OCI-LY3 (cell line): ENCODE measurements at regions not wholly inside any gene's neighbourhood (a gene's known extent, or its start where the extent isn't known, plus 50 kb on each side); places are given as distances from the start of the nearest gene placed in this dataset.

ENCODE experiments used
- EZH2phosphoT487 ChIP-seq: fragments of 200-600 bp; shearing (Covaris generic); IDR thresholded peaks from 2 replicates; pipeline ENCODE4 v1.6.1; 2018; ENCODE audit warnings: antibody characterized with exemption, mixed run types, low read depth
- TF ChIP-seq, protein P1 (sequence below): fragments of 200-600, 300-600 bp; sonication (generic); IDR thresholded peaks from 2 replicates; pipeline ENCODE4 v1.5.1; 2014; ENCODE audit warnings: antibody characterized with exemption, low read length, low read depth

DNA sequence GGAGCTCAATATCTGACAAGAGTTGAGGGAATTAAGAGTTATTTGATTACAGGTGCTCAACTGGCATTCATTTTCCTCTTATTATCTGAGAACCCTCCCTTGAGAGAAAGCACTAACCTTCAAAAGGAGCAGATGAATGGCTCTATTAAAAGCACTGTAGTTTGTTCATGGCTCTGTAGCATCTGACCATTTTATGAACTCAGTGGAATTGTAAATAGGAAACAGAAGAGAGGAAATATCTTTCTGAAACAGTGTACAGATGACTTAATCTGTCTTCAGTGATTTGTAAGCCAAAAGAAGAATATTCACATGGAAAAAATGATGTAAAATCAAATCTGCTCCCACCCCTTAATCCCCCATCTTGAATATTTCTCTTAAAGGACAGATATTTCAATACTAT, 810.4 kb upstream of the GRAMD2B start:
- TF ChIP-seq, protein P1, sequence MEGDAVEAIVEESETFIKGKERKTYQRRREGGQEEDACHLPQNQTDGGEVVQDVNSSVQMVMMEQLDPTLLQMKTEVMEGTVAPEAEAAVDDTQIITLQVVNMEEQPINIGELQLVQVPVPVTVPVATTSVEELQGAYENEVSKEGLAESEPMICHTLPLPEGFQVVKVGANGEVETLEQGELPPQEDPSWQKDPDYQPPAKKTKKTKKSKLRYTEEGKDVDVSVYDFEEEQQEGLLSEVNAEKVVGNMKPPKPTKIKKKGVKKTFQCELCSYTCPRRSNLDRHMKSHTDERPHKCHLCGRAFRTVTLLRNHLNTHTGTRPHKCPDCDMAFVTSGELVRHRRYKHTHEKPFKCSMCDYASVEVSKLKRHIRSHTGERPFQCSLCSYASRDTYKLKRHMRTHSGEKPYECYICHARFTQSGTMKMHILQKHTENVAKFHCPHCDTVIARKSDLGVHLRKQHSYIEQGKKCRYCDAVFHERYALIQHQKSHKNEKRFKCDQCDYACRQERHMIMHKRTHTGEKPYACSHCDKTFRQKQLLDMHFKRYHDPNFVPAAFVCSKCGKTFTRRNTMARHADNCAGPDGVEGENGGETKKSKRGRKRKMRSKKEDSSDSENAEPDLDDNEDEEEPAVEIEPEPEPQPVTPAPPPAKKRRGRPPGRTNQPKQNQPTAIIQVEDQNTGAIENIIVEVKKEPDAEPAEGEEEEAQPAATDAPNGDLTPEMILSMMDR: no peak
- TF ChIP-seq EZH2phosphoT487: no peak
